SW 1271 (cell line): ENCODE measurements at regions not wholly inside any gene's neighbourhood (a gene's known extent, or its start where the extent isn't known, plus 50 kb on each side); places are given as distances from the start of the nearest gene placed in this dataset.
"Not testable (repeated sequence)": the region's sequence is repeated elsewhere in the genome, so short reads cannot be mapped to it uniquely, and the experiment has no call there.

Experiments used
- DNase-seq, 2 experiments: peaks; one replicate each; lab custom pipeline; 2025; lab: John Stamatoyannopoulos, UW

DNA sequence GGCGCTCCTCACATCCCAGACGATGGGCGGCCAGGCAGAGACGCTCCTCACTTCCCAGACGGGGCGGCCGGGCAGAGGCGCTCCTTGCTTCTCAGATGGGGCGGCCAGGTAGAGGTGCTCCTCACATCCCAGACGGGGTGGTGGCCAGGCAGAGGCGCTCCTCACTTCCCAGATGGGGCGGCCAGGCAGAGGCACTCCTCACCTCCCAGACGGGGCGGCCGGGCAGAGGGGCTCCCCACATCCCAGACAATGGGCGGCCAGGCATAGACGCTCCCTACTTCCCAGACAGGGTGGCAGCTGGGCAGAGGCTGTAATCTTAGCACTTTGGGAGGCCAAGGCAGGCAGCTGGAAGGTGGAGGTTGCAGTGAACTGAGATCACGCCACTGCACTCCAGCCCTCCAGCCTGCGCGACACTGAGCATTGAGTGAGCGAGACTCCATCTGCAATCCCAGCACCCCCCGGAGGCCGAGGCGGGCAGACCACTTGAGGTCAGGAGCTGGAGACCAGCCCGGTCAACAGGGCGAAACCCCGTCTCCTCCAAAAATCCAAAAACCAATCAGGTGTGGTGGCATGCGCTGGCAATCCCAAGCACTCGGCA, 833.7 kb upstream of the RAG2 start:
- not testable (repeated sequence) for DNase-seq

DNA sequence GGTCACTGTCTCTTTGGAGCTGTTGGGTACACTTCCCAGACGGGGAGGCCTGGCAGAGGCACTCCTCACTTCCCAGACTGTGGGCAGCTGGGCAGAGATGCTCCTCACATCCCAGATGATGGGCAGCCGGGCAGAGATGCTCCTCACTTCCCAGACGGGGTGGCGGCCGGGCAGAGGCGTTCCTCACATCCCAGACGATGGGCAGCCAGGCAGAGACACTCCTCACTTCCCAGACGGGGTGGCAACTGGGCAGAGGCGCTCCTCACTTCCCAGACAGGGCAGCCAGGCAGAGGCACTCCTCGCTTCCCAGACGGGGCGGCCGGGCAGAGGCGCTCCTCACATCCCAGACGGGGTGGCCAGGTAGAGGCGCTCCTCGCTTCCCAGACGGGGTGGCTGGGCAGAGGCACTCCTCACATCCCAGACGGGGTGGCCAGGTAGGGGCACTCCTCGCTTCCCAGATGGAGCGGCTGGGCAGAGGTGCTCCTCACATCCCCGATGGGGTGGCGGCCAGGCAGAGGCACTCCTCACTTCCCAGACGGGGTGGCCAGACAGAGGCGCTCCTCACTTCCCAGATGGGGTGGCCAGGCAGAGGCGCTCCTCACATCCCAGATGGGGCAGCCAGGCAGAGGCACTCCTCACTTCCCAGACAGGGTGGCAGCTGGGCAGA, 833.1 kb upstream of the RAG2 start:
- not testable (repeated sequence) for DNase-seq

DNA sequence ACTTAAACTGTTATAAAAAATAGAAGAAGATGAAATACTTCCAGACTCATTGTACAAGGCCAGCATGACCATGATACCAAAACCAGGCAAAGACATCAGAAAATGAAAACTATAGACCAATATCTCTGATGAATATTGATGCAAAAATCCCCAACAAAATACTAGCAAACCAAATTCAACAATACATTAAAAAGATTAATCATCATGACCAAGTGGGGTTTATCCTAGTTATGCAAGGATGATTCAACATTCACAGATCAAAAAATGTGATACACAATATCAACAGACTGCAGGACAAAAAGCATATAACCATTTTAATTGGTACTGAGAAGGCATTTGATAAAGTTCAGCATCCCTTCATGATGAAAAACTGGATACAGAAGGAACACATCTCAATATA, 824.5 kb upstream of the RAG2 start:
- DNase-seq = no peak

DNA sequence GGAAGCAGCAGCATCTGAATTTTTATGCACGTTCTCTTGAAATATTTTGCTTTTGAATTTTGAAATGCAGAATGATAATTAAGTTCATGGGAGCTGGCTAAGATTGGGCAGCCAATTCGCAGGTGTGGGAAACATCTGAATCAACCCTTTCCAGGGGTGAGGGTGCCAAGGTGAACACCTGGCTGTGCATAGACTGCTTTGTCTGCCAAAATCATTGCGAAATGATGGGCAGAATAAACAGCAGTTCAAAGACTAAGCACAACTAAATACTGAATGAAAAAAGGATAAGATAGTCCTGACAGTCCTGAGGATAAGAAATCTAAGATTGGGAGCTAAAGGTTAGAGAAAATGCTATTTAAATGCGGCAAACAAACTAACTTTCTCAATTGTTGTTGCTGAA, 813.3 kb upstream of the RAG2 start:
- no peak for DNase-seq

DNA sequence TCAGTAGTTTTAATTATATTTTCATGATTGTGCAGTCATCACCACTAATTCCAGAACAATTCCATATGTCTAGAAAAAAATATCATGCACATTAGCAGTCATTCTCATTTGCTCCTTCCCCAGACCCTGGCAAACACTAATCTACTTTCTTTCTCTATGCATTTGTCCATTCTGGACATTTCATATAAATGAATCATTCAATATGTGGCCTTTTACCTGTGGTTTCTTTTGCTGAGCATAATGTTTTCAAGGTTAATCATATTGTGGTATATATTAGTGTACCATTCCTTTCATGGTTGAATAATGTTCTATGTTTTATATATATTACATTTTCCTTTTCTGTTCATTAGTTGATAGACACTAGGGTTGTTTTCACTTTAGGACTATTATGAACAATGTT, 811.1 kb upstream of the RAG2 start:
- DNase-seq = no peak

DNA sequence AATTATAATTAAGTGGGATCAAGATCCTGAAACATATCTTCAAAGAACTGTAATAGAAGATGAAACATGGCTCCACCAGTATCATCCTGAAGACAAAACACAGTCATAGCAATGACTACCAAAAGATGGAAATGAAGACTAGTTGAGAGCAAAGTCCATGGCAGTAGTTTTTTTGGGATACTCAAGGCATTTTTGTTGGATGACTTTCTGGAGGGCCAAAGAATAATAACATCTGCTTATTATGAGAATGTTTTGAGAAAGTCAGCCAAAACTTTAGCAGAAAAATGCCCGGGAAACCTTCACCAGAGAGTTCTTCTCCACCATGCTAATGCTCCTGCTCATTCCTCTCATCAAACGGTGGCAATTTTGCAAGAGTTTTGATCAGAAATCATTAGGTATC, 809.4 kb upstream of the RAG2 start:
- DNase-seq = no peak

DNA sequence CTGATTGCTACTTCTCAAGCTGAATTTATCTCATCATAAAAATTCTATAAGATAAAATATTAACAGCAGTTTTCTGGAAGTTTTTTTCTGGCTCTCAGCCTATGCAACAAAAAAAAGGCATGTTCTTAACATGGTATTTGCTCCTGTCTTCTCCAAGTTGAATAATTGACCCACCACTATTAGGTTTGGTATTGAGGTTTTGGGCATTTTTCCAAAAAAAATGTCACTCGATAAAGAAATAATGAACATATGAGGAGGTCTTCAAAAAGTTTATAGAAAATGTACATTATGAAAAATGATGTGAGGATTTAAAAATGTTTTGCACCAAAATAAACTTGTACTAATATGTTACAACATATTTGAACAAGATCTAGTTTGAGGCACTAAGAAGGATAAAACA, 808.6 kb upstream of the RAG2 start:
- DNase-seq = no peak

DNA sequence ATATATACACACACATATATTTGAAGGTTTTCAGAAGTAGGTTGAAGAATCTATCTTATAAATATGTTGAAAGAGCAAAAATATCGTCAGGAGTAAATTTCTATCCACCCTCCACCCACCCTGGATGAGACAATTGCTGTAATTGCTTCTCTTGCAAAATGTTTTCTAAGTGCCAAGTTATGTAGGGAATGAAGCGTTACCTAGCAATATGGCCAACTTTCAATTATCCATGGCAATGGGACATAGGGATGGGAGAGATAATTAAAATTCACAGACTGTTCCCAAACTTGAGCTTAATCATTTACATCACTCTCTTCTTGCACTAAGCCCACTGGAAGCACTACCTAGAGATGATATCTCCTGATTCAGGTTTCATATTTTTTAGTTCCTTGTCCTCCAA, 806.2 kb upstream of the RAG2 start:
- DNase-seq = no peak

DNA sequence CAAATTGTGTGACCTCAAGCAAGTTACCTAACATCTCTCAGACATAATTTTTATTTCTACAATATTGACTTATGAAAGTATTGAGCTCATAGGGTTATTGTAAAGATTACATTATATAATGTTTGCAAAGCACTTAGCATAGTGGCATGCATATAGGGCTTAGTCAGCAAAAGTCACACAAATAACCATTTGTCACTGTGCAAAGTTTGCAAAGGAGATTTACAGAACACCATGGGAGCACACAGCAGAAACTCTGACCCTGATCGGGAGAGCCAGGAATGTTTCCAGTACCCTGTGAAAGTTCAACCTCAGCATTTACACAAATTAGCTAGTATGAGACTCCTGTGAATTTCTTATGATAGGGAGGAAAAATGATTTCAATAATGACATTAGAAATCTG, 804.6 kb upstream of the RAG2 start:
- DNase-seq = no peak

DNA sequence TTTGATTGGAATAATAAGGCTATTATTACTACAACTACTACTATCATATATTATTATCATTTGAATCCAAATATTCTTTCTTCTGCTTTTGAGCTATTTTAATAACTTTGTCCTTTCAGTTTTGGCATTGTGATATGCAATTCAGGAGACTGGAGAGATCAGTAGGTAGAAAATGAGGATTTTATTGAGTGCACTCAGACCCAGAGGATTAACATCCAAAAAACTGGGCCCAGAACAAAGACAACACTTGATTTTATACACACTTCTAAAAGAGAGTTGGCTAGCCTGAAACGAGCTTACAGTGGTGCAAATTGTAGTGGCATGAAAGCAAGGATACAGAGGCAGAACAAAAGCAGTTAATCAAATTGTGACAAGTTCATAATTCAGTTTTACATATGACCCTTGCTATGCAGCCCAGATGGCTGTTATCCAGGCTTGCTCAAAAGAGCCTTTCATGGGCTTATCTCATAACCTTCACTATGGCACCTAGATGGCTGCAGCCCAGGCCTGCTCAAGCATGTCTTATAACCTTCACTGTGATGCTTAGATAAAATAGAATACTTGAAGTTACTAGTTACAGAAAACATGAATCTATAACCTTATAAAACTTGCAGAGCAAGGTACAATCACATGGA, 796.3 kb upstream of the RAG2 start:
- DNase-seq = no peak

DNA sequence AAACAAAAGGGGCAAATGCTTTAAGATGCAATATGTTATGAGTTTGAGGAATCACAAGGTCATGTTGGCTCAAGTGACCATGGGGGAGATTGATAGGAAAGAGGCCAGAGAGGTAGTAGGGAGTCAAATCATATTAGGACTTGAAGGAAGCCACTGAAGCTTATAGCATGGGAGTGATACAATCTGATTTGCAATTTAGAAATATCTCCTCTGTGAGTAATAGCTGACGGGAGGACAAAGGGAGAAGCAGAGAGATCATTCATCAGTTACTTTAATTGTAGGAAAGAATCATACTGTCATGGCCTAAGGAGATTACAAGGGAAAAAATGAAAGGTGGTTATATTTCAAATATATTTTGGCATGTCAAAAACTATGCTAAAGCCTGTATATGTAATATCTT, 793.6 kb upstream of the RAG2 start:
- no peak for DNase-seq

DNA sequence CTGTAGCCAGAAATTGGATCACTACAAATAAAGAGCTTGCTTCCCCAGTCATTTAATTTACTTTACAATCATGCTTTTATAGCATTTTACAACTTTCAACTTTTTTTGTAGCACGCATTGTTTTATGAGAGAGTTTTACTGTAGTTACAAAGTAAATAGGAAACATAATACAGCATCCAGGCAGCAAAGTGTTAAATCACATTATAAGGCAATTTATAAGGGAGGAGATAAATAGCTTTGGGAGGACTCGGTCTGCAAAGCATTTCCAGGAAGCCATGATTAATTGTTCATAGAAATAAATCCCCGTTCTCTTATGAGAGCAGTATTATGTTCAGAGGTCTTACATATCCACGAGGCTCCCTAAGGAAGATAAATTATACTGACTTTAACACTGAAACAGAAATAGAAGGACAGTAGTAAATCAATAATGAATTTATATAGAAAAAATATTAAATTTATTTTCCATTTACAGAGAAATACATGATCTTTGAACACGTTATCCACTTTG, 792.6 kb upstream of the RAG2 start:
- no peak for DNase-seq

DNA sequence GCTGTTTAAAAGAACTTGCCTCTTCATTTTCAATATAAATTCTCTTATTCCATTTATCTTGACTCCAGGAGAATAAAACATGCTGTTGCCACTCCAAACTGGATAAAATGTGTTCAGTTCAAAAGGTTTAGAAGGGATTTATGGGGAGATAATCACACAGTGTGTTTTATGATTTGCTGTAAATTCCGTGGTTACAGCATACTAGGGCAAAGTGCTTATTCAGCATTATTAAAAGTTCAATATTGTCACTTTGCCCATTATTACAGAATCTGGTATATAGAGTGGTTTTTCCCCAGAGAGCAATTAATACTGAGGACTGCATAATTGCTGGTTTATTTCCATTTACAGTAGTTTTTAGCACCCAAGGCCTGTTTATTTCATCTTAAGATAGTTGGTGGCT, 780.9 kb upstream of the RAG2 start:
- no peak for DNase-seq

DNA sequence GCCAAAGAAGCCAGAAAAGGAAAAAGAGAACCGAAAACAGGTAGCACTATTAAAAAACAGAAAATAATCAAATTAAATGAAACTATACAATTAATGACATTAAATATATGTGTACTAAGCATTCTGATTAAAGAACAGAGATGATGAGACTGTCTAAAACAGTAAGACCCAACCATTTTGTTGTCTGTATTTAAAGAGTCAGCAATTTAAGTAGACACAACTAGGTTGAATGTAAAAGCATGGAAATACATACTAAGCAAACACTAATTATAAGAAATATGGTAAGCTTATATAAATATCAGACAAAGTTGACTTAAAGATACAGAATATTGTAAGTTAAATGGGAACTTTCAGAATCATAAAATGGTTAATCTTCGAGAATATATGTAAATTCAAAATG, 774.6 kb upstream of the RAG2 start:
- DNase-seq = no peak

DNA sequence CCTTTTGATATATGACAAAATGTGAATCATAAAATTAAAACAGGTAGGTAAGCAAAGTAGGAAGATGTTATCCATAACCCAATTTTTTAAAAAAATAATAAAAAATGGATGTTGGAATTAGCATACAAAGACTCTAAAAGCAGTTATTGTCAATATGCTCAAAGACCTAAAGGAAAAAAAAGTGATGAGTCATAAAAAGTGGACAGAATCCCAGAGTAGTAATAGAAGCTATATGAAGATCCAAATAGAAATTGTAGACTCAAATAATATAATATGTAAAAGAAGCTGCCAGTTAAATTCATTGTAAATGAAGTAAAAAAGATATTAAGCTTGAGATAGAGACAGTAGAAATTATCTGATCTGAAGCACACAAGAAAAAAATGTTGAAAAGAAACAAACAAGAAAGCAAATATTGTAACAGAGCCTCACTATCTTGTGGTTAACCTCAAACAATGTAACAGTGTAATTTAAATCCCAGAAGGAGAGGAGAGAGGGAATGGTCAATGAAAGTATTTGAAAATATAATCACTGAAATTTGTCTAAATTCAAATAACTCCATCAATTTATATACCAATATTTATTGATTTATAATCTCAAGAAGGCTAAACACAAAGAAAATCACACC, 773.4 kb upstream of the RAG2 start:
- no peak for DNase-seq

DNA sequence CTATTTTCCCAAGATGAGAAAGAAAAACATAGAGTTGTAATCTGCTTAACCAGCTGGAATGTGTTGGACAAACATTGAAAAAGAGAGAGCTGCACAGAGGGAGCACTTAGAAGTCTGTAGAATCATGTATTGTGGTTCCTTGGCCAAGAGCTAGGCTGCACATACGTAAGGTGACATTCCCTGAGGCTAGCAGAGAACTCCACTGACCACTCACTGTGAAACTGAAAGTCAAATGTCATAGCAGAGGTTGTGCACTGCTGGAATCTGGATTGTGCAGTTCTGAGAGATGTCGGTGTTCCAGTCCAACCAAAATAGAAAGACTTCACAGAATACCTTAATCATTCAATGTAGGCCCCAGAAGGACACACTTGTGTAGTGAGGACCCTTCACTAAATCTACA, 772.8 kb upstream of the RAG2 start:
- DNase-seq = no peak

DNA sequence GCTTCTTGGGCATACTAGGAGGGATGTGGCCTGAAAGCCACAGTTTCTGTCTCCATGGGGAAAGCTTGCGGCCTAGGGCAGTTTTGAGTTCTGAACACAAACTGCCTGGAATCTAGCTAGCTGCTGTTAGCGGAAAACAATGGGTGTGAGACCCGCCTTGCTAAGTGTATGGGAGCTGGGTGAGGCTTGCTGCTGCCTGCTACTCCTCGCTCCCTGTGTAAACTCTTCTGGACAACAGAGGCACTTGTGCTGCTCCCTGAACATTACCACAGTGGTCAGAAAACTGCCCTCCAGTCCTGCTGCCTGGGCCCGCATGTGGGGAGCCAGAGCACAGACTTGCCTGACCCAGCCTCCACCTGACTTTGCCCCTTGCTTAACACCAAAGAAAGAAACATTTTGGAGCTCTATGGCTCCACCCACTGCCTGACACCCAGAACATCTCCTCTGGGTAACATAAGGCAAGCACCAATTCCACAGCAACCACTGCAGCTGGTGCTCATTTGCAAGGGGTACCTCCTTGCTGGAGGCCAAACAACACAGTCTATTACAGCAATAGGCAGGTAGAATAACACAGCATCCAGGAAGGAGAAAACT, 766.3 kb upstream of the RAG2 start:
- no peak for DNase-seq

DNA sequence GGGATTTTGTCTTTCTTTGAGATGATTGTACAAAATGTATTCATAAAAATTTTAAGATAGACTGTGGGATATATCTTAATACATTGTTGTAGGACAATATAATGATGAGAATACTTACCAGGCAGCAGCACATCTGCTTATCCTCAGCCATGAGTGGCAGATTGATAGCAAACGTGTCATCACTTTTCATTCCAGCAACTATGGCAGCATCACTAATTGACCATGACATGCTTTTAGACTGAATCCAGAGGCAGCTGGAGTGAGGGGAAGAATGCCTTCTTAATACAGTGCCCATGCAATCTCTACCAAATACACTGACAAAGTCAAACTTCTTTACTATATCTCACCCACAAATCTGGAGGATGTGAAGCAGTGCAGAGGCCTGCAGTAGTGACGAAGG, 755.2 kb upstream of the RAG2 start:
- DNase-seq = no peak

DNA sequence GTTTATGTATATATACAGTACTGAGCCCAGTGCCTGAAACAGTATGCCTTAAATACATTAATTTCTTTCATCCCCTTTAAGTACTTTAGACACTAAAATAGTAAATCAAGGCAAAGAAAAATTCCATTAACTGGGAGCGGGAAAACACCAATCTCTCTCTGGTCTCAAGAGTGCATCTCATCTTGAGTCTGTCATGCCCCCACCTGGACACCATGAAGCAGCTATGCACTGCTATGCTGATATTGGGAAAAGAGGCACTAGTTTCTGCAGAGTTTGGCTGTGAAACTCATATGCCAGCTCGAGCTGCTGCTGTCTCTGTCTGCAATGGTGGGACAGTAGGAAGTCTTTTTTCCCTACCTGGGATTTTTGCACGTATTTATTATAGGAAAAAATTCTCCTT, 754.4 kb upstream of the RAG2 start:
- no peak for DNase-seq

DNA sequence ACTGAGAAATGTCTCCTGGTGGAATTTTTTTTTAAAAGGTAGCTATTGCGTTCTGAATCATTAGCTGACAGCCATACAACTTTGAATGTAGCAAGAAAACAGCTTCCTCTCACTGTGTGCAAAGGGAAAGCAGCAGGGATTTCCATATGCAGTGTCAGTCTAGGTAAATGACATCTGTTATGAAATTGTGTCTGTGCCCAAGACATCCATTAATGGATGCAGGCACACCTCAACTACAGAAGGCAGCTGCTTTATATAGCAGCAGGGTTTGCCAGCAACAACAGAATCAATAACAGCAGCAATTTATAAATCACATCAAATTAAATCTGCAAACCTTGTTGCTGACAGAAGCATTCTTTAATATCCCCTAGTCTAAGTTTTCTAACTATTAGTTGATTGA, 745.3 kb upstream of the RAG2 start:
- DNase-seq = no peak

DNA sequence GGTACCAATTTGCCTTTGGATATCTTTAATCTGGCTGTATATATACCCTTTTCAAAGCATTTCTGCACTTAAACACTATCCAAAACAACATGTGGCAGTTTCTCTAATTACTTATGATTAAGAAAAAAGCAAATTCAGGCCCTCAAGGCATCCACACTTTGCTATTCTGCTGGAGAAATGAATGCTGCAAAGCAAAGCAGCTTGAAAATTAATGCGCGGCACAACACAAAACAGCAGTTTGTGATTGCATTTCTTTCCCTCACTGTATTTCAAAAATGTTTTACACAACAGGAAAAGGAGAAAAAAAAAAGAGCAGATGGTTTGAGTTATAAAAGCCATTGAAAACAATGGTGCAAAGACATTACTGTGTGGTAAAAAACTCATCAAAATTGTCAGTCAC, 738.4 kb upstream of the RAG2 start:
- DNase-seq = no peak

DNA sequence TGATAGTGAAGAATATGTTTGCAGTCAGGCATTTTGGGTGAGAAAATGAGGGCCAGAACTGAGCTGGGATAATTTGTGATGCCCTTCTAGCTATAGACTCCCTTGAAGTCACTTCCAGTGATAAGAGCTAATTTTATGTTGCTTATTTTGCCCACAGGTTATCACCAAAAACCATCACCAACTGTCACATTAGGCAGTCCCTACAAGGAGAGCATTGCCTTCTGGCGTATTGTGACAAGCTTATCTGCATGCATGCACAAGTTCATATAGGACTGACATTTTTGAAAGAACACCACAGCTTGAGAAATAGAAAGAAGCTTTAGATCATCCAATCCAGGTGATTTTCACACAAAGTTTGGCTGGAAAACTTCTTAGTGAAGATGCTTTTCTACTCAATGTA, 735.3 kb upstream of the RAG2 start:
- no peak for DNase-seq

DNA sequence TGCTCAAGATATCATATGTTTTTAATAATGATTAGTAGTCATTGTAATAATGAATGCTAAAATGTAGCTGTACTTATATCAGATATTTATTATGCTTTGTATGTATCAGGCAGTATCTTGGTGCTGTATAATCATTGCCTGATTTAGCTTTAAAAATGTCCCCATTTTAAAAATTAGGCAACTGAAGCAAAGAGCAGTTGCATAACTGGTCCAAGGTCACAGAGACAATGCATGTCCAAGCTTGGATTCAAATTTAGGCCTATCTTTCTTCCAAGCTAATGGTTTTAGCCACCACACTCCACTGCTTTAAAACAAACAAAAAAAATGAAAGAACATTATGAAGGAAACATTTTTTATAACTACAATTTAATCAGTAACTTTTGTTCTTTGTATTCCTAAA, 725.8 kb upstream of the RAG2 start:
- no peak for DNase-seq
